PC-9 (cell line): ENCODE measurements at regions not wholly inside any gene's neighbourhood (a gene's known extent, or its start where the extent isn't known, plus 50 kb on each side); places are given as distances from the start of the nearest gene placed in this dataset.

ENCODE experiments used
- CTCF ChIP-seq: fragments of 200-600 bp; sonication (generic); conservative IDR thresholded peaks from 2 replicates; pipeline ENCODE4 v1.6.1; 2017; ENCODE audit warnings: mixed run types, antibody characterized with exemption, mild to moderate bottlenecking, moderate library complexity
- EZH2 ChIP-seq: fragments of 200-600 bp; sonication (generic); IDR thresholded peaks from 2 replicates; pipeline ENCODE4 v1.8.0; 2017; ENCODE audit warnings: antibody characterized with exemption, low read depth

DNA sequence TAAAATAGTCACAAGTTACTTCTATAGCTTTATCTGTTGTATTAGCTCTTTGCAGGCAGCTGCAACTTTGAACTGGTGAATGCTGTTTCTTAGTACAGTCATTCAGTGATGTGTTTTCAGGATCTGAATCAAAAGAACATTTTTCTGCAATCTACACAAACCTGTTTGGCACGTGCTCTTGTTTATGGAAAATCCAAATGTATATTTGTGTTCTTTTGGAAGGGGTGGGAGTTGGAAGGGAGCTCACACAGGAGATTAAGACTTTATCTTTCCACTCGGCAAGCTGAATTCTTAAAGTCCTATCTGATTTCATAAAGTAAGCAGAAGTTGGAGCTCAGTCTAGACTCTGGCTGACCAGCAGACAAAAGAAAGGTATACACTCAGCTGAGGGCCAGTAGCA is 300.2 kb downstream of the MAP2K6 start:
- TF ChIP-seq CTCF, result no peak
- TF ChIP-seq EZH2, result no peak
